CD4-positive, alpha-beta T cell treated with Interleukin-1 beta for 1 hour (primary cell): ENCODE measurements at regions not wholly inside any gene's neighbourhood (a gene's known extent, or its start where the extent isn't known, plus 50 kb on each side); places are given as distances from the start of the nearest gene placed in this dataset.

Experiments used
- DNase-seq, 2 donors: peaks; one replicate each; pipeline ENCODE4 v3.0.0-alpha.2; 2020 to 2022

GRCh38 chr10:131724169-131724545 lies 176.7 kb upstream of the PPP2R2D start:
- no peak for DNase-seq

- no peak for DNase-seq
Measured at GRCh38 chr10:131724891-131725580, 175.8 kb upstream of the PPP2R2D start.

GRCh38 chr10:131725581-131726069 lies 175.2 kb upstream of the PPP2R2D start:
- no peak for DNase-seq

GRCh38 chr10:131726076-131726880 lies 174.5 kb upstream of the PPP2R2D start:
- no peak for DNase-seq

GRCh38 chr10:131726967-131727366 lies 173.8 kb upstream of the PPP2R2D start:
- DNase-seq: no peak

GRCh38 chr10:131727560-131727959 lies 173.2 kb upstream of the PPP2R2D start:
- no peak for DNase-seq

GRCh38 chr10:131728286-131729228 lies 172.3 kb upstream of the PPP2R2D start:
- no peak for DNase-seq

GRCh38 chr10:131729361-131729760 lies 171.4 kb upstream of the PPP2R2D start:
- DNase-seq: no peak

- no peak for DNase-seq
Measured at GRCh38 chr10:131729938-131730660, 170.7 kb upstream of the PPP2R2D start.

- no peak for DNase-seq
Measured at GRCh38 chr10:131730771-131731497, 169.9 kb upstream of the PPP2R2D start.

GRCh38 chr10:131731780-131732630 lies 168.8 kb upstream of the PPP2R2D start:
- no peak for DNase-seq

GRCh38 chr10:131732631-131733127 lies 168.1 kb upstream of the PPP2R2D start:
- no peak for DNase-seq

- no peak for DNase-seq
Measured at GRCh38 chr10:131733596-131733995, 167.2 kb upstream of the PPP2R2D start.

GRCh38 chr10:131735577-131735976 lies 165.2 kb upstream of the PPP2R2D start:
- no peak for DNase-seq

GRCh38 chr10:131736321-131736980 lies 164.4 kb upstream of the PPP2R2D start:
- no peak for DNase-seq

- DNase-seq: no peak
Measured at GRCh38 chr10:131737543-131738395, 163.0 kb upstream of the PPP2R2D start.

- DNase-seq: no peak
Measured at GRCh38 chr10:131738396-131738735, 162.4 kb upstream of the PPP2R2D start.

- DNase-seq: no peak
Measured at GRCh38 chr10:131739206-131739605, 161.6 kb upstream of the PPP2R2D start.

- no peak for DNase-seq
Measured at GRCh38 chr10:131742500-131742951, 158.3 kb upstream of the PPP2R2D start.
